Heart left ventricle (tissue), 16 donors: ENCODE measurements at regions not wholly inside any gene's neighbourhood (a gene's known extent, or its start where the extent isn't known, plus 50 kb on each side); places are given as distances from the start of the nearest gene placed in this dataset.

Experiments used
- ATAC-seq, 4 donors: fragments of 200-7000 bp; cut with Tn5 transposase; one replicate each; pipeline ENCODE4 v1.9.1; 2020 to 2022; ENCODE audit warnings: moderate library complexity in 4 of 4, mild to moderate bottlenecking in 3 of 4, moderate number of reproducible peaks in 1 of 4
- DNase-seq, 5 donors: peaks; one replicate each; pipeline ENCODE4 v3.0.0-alpha.2; 2020
- H3K27ac ChIP-seq, 12 donors: fragments of 200-600 bp; sonication (generic) in 4 of 12; one replicate each; pipeline versions ENCODE4 v1.5.0 to v1.8.0; 2016 to 2022; ENCODE audit warnings: mild to moderate bottlenecking in 2 of 12
- H3K27me3 ChIP-seq, 9 donors: fragments of 200-600 bp; sonication (generic) in 2 of 9; one replicate each; pipeline versions ENCODE4 v1.5.1 to v1.8.0; 2016 to 2022; ENCODE audit warnings: mild to moderate bottlenecking in 3 of 9
- H3K36me3 ChIP-seq, 9 donors: fragments of 200-600 bp; sonication (generic) in 2 of 9; one replicate each; pipeline versions ENCODE4 v1.5.0 to v1.8.0; 2018 to 2022; ENCODE audit warnings: mild to moderate bottlenecking in 2 of 9
- H3K4me1 ChIP-seq, 12 donors: fragments of 200-600 bp; sonication (generic) in 4 of 12; one replicate each; pipeline versions ENCODE4 v1.5.0 to v1.8.0; 2016 to 2022; ENCODE audit warnings: mild to moderate bottlenecking in 3 of 12
- H3K4me3 ChIP-seq, 12 donors: fragments of 200-600 bp; sonication (generic) in 4 of 12; one replicate each; pipeline versions ENCODE4 v1.5.0 to v1.8.0; 2017 to 2022; ENCODE audit warnings: mild to moderate bottlenecking in 9 of 12, moderate library complexity in 4 of 12
- H3K9me3 ChIP-seq, 12 donors: fragments of 200-600 bp; sonication (generic) in 4 of 12; one replicate each; pipeline versions ENCODE4 v1.5.0 to v1.8.0; 2016 to 2022; ENCODE audit warnings: mild to moderate bottlenecking in 1 of 12
- CTCF ChIP-seq, 12 donors: fragments of 200-600 bp; sonication (generic) in 4 of 12; IDR thresholded peaks; one replicate each; pipeline versions ENCODE4 v1.5.0 to v1.8.0; 2018 to 2022; ENCODE audit warnings: antibody characterized with exemption in 12 of 12, mild to moderate bottlenecking in 5 of 12
- POLR2A ChIP-seq, 2 donors: fragments of 450-650 bp; IDR thresholded peaks; one replicate each; pipeline ENCODE4 v1.6.1; 2017; ENCODE audit warnings: antibody characterized with exemption in 2 of 2, mild to moderate bottlenecking in 2 of 2, moderate library complexity in 2 of 2
- WGBS, 4 donors: extraction: QIAGEN DNeasy Blood & Tissue Kit in 2 of 4; methylation state at CpG; one replicate each; pipeline versions ENCODE4 v1.1.5 to v1.1.7; 2013 to 2018; 5-methylcytosine and 5-hydroxymethylcytosine counted together
- intact Hi-C, 10 donors: fragments of 100-400 bp; cut with DNase I; formaldehyde crosslinking; loops; one replicate each; pipeline versions ENCODE4 v1.11.1 to v1.14.2; 2022
- donor health status: ischemic (EF 13 %, LVEDD 7.1; RV severe dilation, severe dysfunction).
- donor health status: healthy with polysubstance abuse.
- donor health status: DM: no; HTN: yes; CAD: no.
- donor health status: DM: no; HTN: no; CAD: no.
- donor health status: ischemic (EF 25% LVEDD 6.9; RV normal size, moderate dysfunction).
- donor health status: ischemic (EF 25% LVEDD 5.7; RV mildly dilated, moderate dysfunction).
- donor health status: healthy.
- donor health status: DM: yes; HTN: yes; CAD: no.
- donor health status: ischemic (EF 35%, LVEDD 5.7; RV mildly dilated, moderate dysfunction).
- donor health status: nonischemic (EF 11% LVEDD 7.7; RV severe dilation, severe dysfunction).
- donor health status: DM: yes; HTN: yes; CAD: no.
- donor health status: PGD.
- donor health status: ischemic (EF 29% LVEDD 5.4; RV normal size, mild dysfunction).
- donor health status: nonischemic (EF 23%, LVEDD 6.1; RV moderate dilation, normal function).

GRCh38 chr1:181179279-181179986 lies 90.9 kb downstream of the IER5 start:
- intact Hi-C loops, result no loop called here
- no peaks in the 10 kb centered on the region for H3K9me3 ChIP-seq
- TF ChIP-seq CTCF (IDR thresholded peaks at IDR 0.05), result no peak
- no peak for TF ChIP-seq POLR2A (IDR thresholded peaks at IDR 0.05)
- peaks cover 0 to 45% (median 14%) of the 10 kb centered on the region in 12 donors for H3K4me1 ChIP-seq
- peak overlapping the region in 10 of 12 donors; percentile 15 to 84 (median 64) for H3K27ac ChIP-seq
- H3K27me3 ChIP-seq, result no peaks in the 10 kb centered on the region
- H3K4me3 ChIP-seq, result peak overlapping the region in 1 of 12 donors; percentile 0
- peak in 2 of 4 donors; percentile 5 to 11 for ATAC-seq
- 49 to 58% (median 54%) methylated on average over 10 of the region's 10 CpGs for WGBS, 4 donors
- peak in 1 of 5 donors; percentile 11 for DNase-seq
- no peaks in the 10 kb centered on the region for H3K36me3 ChIP-seq

- DNase-seq, result peak; percentile 73 to 87 (median 75)
- H3K36me3 ChIP-seq, result no peaks in the 10 kb centered on the region
- peak overlapping the region in 10 of 12 donors; percentile 15 to 84 (median 64) for H3K27ac ChIP-seq
- ATAC-seq, result peak; percentile 80 to 93 (median 88)
- 9 to 15% (median 10%) methylated on average over 6 of the region's 6 CpGs for WGBS, 4 donors
- H3K9me3 ChIP-seq, result no peaks in the 10 kb centered on the region
- no peak for TF ChIP-seq CTCF (IDR thresholded peaks at IDR 0.05)
- TF ChIP-seq POLR2A (IDR thresholded peaks at IDR 0.05), result no peak
- no peaks in the 10 kb centered on the region for H3K27me3 ChIP-seq
- peaks cover 0 to 45% (median 14%) of the 10 kb centered on the region in 12 donors for H3K4me1 ChIP-seq
- H3K4me3 ChIP-seq, result peak overlapping the region in 1 of 12 donors; percentile 0
- intact Hi-C loops, result no loop called here
Observed at GRCh38 chr1:181179987-181180365, 91.5 kb downstream of the IER5 start.

GRCh38 chr1:181180407-181181031 lies 92.0 kb downstream of the IER5 start:
- no peaks in the 10 kb centered on the region for H3K9me3 ChIP-seq

More at GRCh38 chr1:181180407-181181031, 92.0 kb downstream of the IER5 start:
- intact Hi-C loops, result no loop called here
- 57 to 62% (median 61%) methylated on average over 11 of the region's 11 CpGs for WGBS, 4 donors
- H3K36me3 ChIP-seq, result no peaks in the 10 kb centered on the region
- no peak for DNase-seq
- peak in 2 of 4 donors; percentile 21 for ATAC-seq
- TF ChIP-seq POLR2A (IDR thresholded peaks at IDR 0.05), result no peak
- TF ChIP-seq CTCF (IDR thresholded peaks at IDR 0.05), result no peak
- peaks cover 0 to 45% (median 14%) of the 10 kb centered on the region in 12 donors for H3K4me1 ChIP-seq
- peak overlapping the region in 1 of 12 donors; percentile 0 for H3K4me3 ChIP-seq
- H3K27ac ChIP-seq, result peak overlapping the region in 5 of 12 donors; percentile 16 to 84 (median 77)
- H3K27me3 ChIP-seq, result no peaks in the 10 kb centered on the region
